ENCODE measurements at regions not wholly inside any gene's neighbourhood (a gene's known extent, or its start where the extent isn't known, plus 50 kb on each side); places are given as distances from the start of the nearest gene placed in this dataset.

GRCh38 chr18:46294751-46295150 lies 190.6 kb downstream of the HAUS1 start:
- no peaks in the 10 kb centered on the region for H3K36me3 ChIP-seq (ENCODE audit: low read depth, low read length)
- no peaks in the 10 kb centered on the region for H3K9me3 ChIP-seq (ENCODE audit: low read length)
- no peak overlapping the region for H3K4me3 ChIP-seq (ENCODE audit: low read length)
- no peaks in the 10 kb centered on the region for H4K20me1 ChIP-seq (ENCODE audit: low read length)
- no peak for TF ChIP-seq EZH2phosphoT487 (IDR thresholded peaks at IDR 0.05; ENCODE audit: borderline replicate concordance, low read length)
- TF ChIP-seq EZH2 (IDR thresholded peaks at IDR 0.05; ENCODE audit: low read length, unreplicated experiment) = no peak
- no peak for TF ChIP-seq CTCF (conservative IDR thresholded peaks at IDR 0.05; ENCODE audit: low read depth, low read length)
- POLR2A ChIA-PET (ENCODE audit: unreplicated experiment) = no interaction called here
- no peak for DNase-seq
- no peaks in the 10 kb centered on the region for H3F3A ChIP-seq (ENCODE audit: low read length, unreplicated experiment)
- H3K9ac ChIP-seq (ENCODE audit: low read length) = no peak overlapping the region
- no TSS peak for BruUV-seq (replicated peaks)
- no peak overlapping the region for H2AFZ ChIP-seq (ENCODE audit: low read length)
- H3K79me2 ChIP-seq (ENCODE audit: low read length) = no peaks in the 10 kb centered on the region
- no peaks in the 10 kb centered on the region; the same call in 1 of the 2 replicates for H3K4me1 ChIP-seq (ENCODE audit: insufficient read depth, low read length)
- no peak overlapping the region for H3K27ac ChIP-seq (ENCODE audit: low read length)
- ATAC-seq = no peak
- CTCF ChIA-PET = no interaction called here
- H3K9me2 ChIP-seq (replicated peaks; ENCODE audit: low read length) = no peaks in the 10 kb centered on the region
- H3K4me2 ChIP-seq (ENCODE audit: low read length) = no peak overlapping the region
- H3K27me3 ChIP-seq (ENCODE audit: low read length) = no peaks in the 10 kb centered on the region
- intact Hi-C loops (cut with micrococcal nuclease) = no loop called here

GRCh38 chr18:46295416-46295815 lies 191.2 kb downstream of the HAUS1 start:
- Histone ChIP-seq H3K4me1 (ENCODE audit: insufficient read depth, low read length) (no peaks in the 10 kb centered on the region; the same call in 1 of the 2 replicates), H3K4me2 (ENCODE audit: low read length) (no peak overlapping the region)
- no TSS peak for BruUV-seq (replicated peaks)

GRCh38 chr18:46296656-46297055 lies 192.5 kb downstream of the HAUS1 start:
- DNase-seq (no peak), ATAC-seq (no peak)
- no peaks in the 10 kb centered on the region for H3K27me3 ChIP-seq (ENCODE audit: low read length)
- no peaks in the 10 kb centered on the region for H3F3A ChIP-seq (ENCODE audit: low read length, unreplicated experiment)
- H3K36me3 ChIP-seq (ENCODE audit: low read depth, low read length) = no peaks in the 10 kb centered on the region
- no peak overlapping the region for H2AFZ ChIP-seq (ENCODE audit: low read length)
- POLR2A ChIA-PET (ENCODE audit: unreplicated experiment) = no interaction called here
- no peaks in the 10 kb centered on the region; the same call in 1 of the 2 replicates for H3K4me1 ChIP-seq (ENCODE audit: insufficient read depth, low read length)
- no peak overlapping the region for H3K4me3 ChIP-seq (ENCODE audit: low read length)
- intact Hi-C loops (cut with micrococcal nuclease) = no loop called here
- H3K4me2 ChIP-seq (ENCODE audit: low read length) = no peak overlapping the region
- H3K9ac ChIP-seq (ENCODE audit: low read length) = no peak overlapping the region
- no TSS peak for BruUV-seq (replicated peaks)
- no peaks in the 10 kb centered on the region for H4K20me1 ChIP-seq (ENCODE audit: low read length)
- TF ChIP-seq EZH2phosphoT487 (IDR thresholded peaks at IDR 0.05; ENCODE audit: borderline replicate concordance, low read length) (no peak), EZH2 (IDR thresholded peaks at IDR 0.05; ENCODE audit: low read length, unreplicated experiment) (no peak), CTCF (conservative IDR thresholded peaks at IDR 0.05; ENCODE audit: low read depth, low read length) (no peak)
- H3K9me2 ChIP-seq (replicated peaks; ENCODE audit: low read length) = no peaks in the 10 kb centered on the region
- CTCF ChIA-PET = no interaction called here
- H3K9me3 ChIP-seq (ENCODE audit: low read length) = no peaks in the 10 kb centered on the region
- no peaks in the 10 kb centered on the region for H3K79me2 ChIP-seq (ENCODE audit: low read length)
- H3K27ac ChIP-seq (ENCODE audit: low read length) = no peak overlapping the region

More at GRCh38 chr18:46295416-46295815, 191.2 kb downstream of the HAUS1 start:
- Histone ChIP-seq H3K79me2 (ENCODE audit: low read length) (no peaks in the 10 kb centered on the region), H3K27me3 (ENCODE audit: low read length) (no peaks in the 10 kb centered on the region), H3K9me2 (replicated peaks; ENCODE audit: low read length) (no peaks in the 10 kb centered on the region), H3F3A (ENCODE audit: low read length, unreplicated experiment) (no peaks in the 10 kb centered on the region), H3K36me3 (ENCODE audit: low read depth, low read length) (no peaks in the 10 kb centered on the region), H2AFZ (ENCODE audit: low read length) (no peak overlapping the region), H3K9me3 (ENCODE audit: low read length) (no peaks in the 10 kb centered on the region), H4K20me1 (ENCODE audit: low read length) (no peaks in the 10 kb centered on the region), H3K9ac (ENCODE audit: low read length) (no peak overlapping the region), H3K4me3 (ENCODE audit: low read length) (no peak overlapping the region), H3K27ac (ENCODE audit: low read length) (no peak overlapping the region)
- intact Hi-C loops (cut with micrococcal nuclease) = no loop called here
- no peak for ATAC-seq
- TF ChIP-seq EZH2 (IDR thresholded peaks at IDR 0.05; ENCODE audit: low read length, unreplicated experiment) (no peak), CTCF (conservative IDR thresholded peaks at IDR 0.05; ENCODE audit: low read depth, low read length) (no peak), EZH2phosphoT487 (IDR thresholded peaks at IDR 0.05; ENCODE audit: borderline replicate concordance, low read length) (no peak)
- DNase-seq = no peak
- ChIA-PET CTCF (no interaction called here), POLR2A (ENCODE audit: unreplicated experiment) (no interaction called here)
